Neural crest cell (in vitro differentiated cells): ENCODE measurements at regions not wholly inside any gene's neighbourhood (a gene's known extent, or its start where the extent isn't known, plus 50 kb on each side); places are given as distances from the start of the nearest gene placed in this dataset.
"Not testable (repeated sequence)": the region's sequence is repeated elsewhere in the genome, so short reads cannot be mapped to it uniquely, and the experiment has no call there.

ENCODE experiments used
- DNase-seq: peaks from one replicate; pipeline ENCODE4 v3.0.0; 2021; ENCODE audit warnings: low read depth, mixed read lengths, low spot score
- H3K27ac Mint-ChIP-seq: one replicate; pipeline ENCODE4 v1.8.0; 2021; ENCODE audit warnings: mild to moderate bottlenecking, mixed read lengths; ENCODE audit not compliant: unreplicated experiment
- H3K27me3 Mint-ChIP-seq: 2 replicates; pipeline ENCODE4 v1.8.0; 2021; ENCODE audit warnings: low read depth, mild to moderate bottlenecking, mixed read lengths
- H3K36me3 Mint-ChIP-seq: 2 replicates; pipeline ENCODE4 v1.8.0; 2021; ENCODE audit warnings: low read depth, mild to moderate bottlenecking, mixed read lengths
- H3K4me1 Mint-ChIP-seq: 2 replicates; pipeline ENCODE4 v1.8.0; 2021; ENCODE audit warnings: mixed read lengths
- H3K4me3 Mint-ChIP-seq: one replicate; pipeline ENCODE4 v1.8.0; 2021; ENCODE audit warnings: mild to moderate bottlenecking, mixed read lengths
- H3K9me3 Mint-ChIP-seq: 2 replicates; pipeline ENCODE4 v1.8.0; 2021; ENCODE audit warnings: mixed read lengths
- TF ChIP-seq, protein P1 (sequence below): fragments of 200-600 bp; sonication (generic); conservative IDR thresholded peaks from 2 replicates; pipeline ENCODE4 v1.5.0; 2021; ENCODE audit warnings: antibody characterized with exemption, mild to moderate bottlenecking

DNA sequence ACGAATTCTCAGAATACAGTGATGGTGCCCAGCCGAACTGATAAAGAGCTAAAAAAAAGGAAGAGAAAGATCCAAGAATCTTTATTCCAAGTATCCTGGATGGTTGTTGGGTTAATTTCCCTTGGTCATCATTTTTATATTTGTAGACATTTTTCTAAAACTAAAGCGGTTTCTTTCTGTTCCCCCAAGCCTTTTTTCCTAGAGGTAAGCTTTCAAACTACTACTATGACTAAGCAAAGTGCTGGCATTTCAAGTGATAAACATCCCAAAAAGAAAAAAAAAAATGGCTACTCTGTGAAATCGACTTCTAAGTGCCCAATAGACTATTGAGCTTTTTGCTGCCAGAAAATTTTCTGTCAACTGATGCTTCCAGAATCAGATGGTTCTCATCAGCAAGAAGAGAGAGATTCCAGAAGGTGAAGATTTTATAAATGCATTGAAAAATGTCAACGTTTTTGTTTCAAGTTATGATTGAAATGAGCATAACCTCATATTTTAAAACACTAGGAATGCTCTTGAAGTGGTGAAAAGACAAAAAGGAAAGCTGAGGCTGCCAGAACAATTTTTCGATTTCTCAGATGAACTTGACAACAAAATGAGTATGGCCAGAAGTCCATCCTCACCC, 96.1 kb upstream of the ZC3H11B start:
- Mint-ChIP-seq H3K4me1 (peaks cover 12% of the 10 kb centered on the region), H3K27me3 (no peaks in the 10 kb centered on the region), H3K9me3 (peaks cover 9% of the 10 kb centered on the region), H3K4me3 (no peak overlapping the region), H3K36me3 (peaks cover 12% of the 10 kb centered on the region), H3K27ac (no peak overlapping the region)
- no peak for DNase-seq
- TF ChIP-seq, protein P1, sequence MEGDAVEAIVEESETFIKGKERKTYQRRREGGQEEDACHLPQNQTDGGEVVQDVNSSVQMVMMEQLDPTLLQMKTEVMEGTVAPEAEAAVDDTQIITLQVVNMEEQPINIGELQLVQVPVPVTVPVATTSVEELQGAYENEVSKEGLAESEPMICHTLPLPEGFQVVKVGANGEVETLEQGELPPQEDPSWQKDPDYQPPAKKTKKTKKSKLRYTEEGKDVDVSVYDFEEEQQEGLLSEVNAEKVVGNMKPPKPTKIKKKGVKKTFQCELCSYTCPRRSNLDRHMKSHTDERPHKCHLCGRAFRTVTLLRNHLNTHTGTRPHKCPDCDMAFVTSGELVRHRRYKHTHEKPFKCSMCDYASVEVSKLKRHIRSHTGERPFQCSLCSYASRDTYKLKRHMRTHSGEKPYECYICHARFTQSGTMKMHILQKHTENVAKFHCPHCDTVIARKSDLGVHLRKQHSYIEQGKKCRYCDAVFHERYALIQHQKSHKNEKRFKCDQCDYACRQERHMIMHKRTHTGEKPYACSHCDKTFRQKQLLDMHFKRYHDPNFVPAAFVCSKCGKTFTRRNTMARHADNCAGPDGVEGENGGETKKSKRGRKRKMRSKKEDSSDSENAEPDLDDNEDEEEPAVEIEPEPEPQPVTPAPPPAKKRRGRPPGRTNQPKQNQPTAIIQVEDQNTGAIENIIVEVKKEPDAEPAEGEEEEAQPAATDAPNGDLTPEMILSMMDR = no peak

DNA sequence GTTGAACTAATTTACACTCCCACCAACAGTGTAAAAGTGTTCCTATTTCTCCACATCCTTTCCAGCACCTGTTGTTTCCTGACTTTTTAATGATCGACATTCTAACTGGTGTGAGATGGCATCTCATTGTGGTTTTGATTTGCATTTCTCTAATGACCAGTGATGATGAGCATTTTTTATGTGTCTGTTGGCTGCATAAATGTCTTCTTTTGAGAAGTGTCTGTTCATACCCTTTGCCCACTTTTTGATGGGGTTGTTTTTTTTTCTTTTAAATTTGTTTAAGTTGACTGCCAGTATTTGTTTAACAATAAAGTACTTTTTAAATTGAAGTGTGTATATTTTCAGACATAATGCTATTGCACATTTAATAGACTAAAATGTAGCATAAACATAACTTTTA, 95.0 kb upstream of the ZC3H11B start:
- H3K4me1 Mint-ChIP-seq, H3K27me3 Mint-ChIP-seq, H3K27ac Mint-ChIP-seq, H3K9me3 Mint-ChIP-seq, DNase-seq, H3K4me3 Mint-ChIP-seq: not testable (repeated sequence)
- peaks cover 12% of the 10 kb centered on the region for H3K36me3 Mint-ChIP-seq

DNA sequence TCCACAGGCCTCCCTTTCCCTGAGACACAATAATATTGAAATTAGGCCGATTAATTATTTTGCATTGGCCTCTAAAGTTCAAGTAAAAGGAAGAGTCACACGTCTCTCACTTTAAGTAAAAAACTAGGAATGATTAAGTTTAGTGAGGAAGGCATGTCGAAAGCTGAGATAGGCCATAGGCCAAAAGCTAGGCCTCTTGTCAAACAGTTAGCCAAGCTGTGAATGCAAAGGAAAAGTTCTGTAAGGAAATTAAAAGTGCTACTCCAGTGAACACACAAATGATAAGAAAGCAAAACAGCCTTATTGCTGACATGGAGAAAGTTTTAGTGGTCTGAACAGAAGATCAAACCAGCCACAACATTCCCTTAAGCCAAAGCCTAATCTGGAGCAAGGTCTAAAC, 91.4 kb upstream of the ZC3H11B start:
- peaks cover 12% of the 10 kb centered on the region for H3K36me3 Mint-ChIP-seq
- H3K27ac Mint-ChIP-seq, H3K27me3 Mint-ChIP-seq, H3K9me3 Mint-ChIP-seq, DNase-seq, H3K4me3 Mint-ChIP-seq, H3K4me1 Mint-ChIP-seq: not testable (repeated sequence)

DNA sequence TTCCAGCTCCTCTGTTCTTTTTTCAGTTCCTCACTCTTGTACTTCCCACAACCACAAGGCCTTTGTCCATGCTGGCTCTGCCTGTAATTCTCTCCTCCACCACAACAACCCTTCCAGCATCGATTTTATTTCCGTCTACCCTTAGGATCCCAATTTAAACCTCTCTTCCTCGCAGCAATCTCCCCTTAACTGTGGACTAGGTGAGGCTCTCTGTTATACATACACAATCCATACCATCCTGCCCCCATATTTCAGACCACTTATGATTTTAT, 90.4 kb upstream of the ZC3H11B start:
- H3K27ac Mint-ChIP-seq = no peak overlapping the region
- TF ChIP-seq, protein P1 = no peak

DNA sequence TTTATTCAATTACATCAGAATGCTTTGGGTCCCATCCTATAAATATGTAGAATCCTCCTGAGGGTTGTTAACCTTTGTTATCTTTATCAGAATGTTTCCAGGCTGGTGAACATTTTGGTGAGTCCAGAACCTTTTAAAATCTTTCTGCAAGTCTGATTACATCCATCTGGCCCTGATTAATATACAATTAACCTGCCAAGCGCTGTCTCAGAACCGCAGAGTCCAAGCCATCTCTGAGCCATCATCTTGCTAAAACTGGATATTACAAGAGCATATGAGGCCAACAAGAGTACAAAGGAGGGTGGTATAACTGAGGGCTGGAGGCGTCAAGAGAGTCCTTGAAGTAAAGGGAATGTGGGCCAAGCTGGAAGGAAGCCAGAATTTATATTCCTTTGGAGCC, 88.6 kb upstream of the ZC3H11B start:
- no peak for DNase-seq
- Mint-ChIP-seq H3K36me3 (peaks cover 6% of the 10 kb centered on the region), H3K4me3 (no peak overlapping the region), H3K27ac (no peak overlapping the region), H3K4me1 (no peaks in the 10 kb centered on the region), H3K27me3 (no peaks in the 10 kb centered on the region), H3K9me3 (peaks cover 6% of the 10 kb centered on the region)
- TF ChIP-seq, protein P1 = no peak

More for the DNA sequence above, 90.4 kb upstream of the ZC3H11B start:
- H3K4me3 Mint-ChIP-seq = no peak overlapping the region
- no peak for DNase-seq
- H3K4me1 Mint-ChIP-seq = no peaks in the 10 kb centered on the region
- peaks cover 9% of the 10 kb centered on the region for H3K36me3 Mint-ChIP-seq
- H3K27me3 Mint-ChIP-seq = no peaks in the 10 kb centered on the region
- peaks cover 6% of the 10 kb centered on the region for H3K9me3 Mint-ChIP-seq

DNA sequence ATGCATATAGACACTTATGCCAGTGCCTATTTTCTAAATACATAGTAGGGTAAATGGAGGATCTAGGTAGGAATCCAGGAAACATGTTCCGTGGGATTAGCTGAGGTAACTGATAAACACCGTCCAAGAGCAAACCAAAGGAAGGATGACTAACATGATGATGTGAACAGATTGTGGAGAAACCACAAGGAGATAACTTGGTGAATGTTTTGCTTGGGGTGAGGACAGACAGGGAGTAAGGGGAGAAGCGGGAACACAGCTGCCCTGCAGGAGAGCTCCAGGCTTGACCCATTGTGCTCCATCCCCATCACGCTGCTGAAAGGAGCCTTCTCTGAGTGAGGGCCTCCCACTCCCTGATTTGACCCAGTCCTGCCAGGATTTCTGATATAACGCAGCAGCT, 87.0 kb upstream of the ZC3H11B start:
- TF ChIP-seq, protein P1 = no peak
- Mint-ChIP-seq H3K27me3 (no peaks in the 10 kb centered on the region), H3K4me1 (no peaks in the 10 kb centered on the region), H3K4me3 (no peak overlapping the region), H3K36me3 (no peaks in the 10 kb centered on the region), H3K27ac (no peak overlapping the region), H3K9me3 (no peaks in the 10 kb centered on the region)
- DNase-seq = no peak

DNA sequence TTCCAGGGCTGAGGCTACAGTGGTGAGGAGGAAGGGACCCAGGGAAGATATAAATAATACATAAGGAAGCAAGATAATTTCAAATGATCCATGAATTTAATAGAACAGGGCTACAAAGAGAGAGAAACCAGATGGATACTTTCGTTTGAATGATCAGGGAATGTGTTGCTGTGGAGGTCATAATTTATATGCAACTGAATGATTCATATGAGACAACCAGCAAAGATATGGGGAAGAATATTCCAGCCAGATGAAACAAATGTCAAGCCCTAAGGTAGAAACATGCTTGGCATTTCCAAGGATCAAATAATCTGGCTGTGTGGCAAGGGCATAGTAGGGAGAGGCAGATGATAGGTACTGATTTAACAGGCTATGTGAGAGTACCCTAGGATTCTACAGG, 84.8 kb upstream of the ZC3H11B start:
- Mint-ChIP-seq H3K27me3 (no peaks in the 10 kb centered on the region), H3K4me1 (no peaks in the 10 kb centered on the region), H3K9me3 (no peaks in the 10 kb centered on the region), H3K36me3 (peaks cover 3% of the 10 kb centered on the region), H3K4me3 (no peak overlapping the region), H3K27ac (no peak overlapping the region)
- TF ChIP-seq, protein P1 = no peak
- DNase-seq = no peak
